HFF-Myc (cell line): ENCODE measurements at regions not wholly inside any gene's neighbourhood (a gene's known extent, or its start where the extent isn't known, plus 50 kb on each side); places are given as distances from the start of the nearest gene placed in this dataset.

Experiments
- DNase-seq: peaks from one replicate; pipeline ENCODE4 v3.0.0-alpha.2; 2011; ENCODE audit warnings: low read depth; ENCODE audit errors: extremely low read depth
- H3K4me3 ChIP-seq: replicated peaks from 2 replicates; pipeline ENCODE4 v1.5.1; 2011; ENCODE audit warnings: low read depth, mild to moderate bottlenecking, control low read depth, low read length
- CTCF ChIP-seq: IDR thresholded peaks from 2 replicates; pipeline ENCODE4 v1.5.1; 2012; ENCODE audit warnings: mild to moderate bottlenecking, low read depth, low read length, control low read depth; ENCODE audit errors: missing control alignments

- H3K4me3 ChIP-seq: no peak overlapping the region
- TF ChIP-seq CTCF: no peak
- no peak for DNase-seq
Observed at GRCh38 chr16:52957199-52957598, 95.5 kb downstream of the CHD9NB start.

GRCh38 chr16:52956044-52956443 is 96.7 kb downstream of the CHD9NB start:
- TF ChIP-seq CTCF: no peak
- no peak for DNase-seq

GRCh38 chr16:52953215-52953614 is 99.5 kb downstream of the CHD9NB start:
- no peak overlapping the region for H3K4me3 ChIP-seq
- no peak for DNase-seq
- no peak for TF ChIP-seq CTCF

More at GRCh38 chr16:52956044-52956443, 96.7 kb downstream of the CHD9NB start:
- no peak overlapping the region for H3K4me3 ChIP-seq

- H3K4me3 ChIP-seq: no peak overlapping the region
- no peak for DNase-seq
- TF ChIP-seq CTCF: no peak
Observed at GRCh38 chr16:52948946-52949345, 103.8 kb downstream of the CHD9NB start.

- DNase-seq: no peak
- no peak for TF ChIP-seq CTCF
- no peak overlapping the region for H3K4me3 ChIP-seq
Observed at GRCh38 chr16:52932321-52932720, 120.4 kb downstream of the CHD9NB start.

GRCh38 chr16:52929478-52930400 is 123.0 kb downstream of the CHD9NB start:
- no peak for TF ChIP-seq CTCF
- DNase-seq: no peak
- no peak overlapping the region for H3K4me3 ChIP-seq
